T-helper 1 cell treated with Interleukin-12 subunit alpha and Interleukin-12 subunit beta and Interleukin-4 antibody, amounts not matched to agents 30 μg/mL and 1 μg/mL, for 36 hours (primary cell): ENCODE measurements at regions not wholly inside any gene's neighbourhood (a gene's known extent, or its start where the extent isn't known, plus 50 kb on each side); places are given as distances from the start of the nearest gene placed in this dataset.

Experiments
- H3K27ac Mint-ChIP-seq: one replicate; pipeline ENCODE4 v1.8.0; 2021; ENCODE audit warnings: mild to moderate bottlenecking, mixed read lengths
- H3K27me3 Mint-ChIP-seq: one replicate; pipeline ENCODE4 v1.8.0; 2021; ENCODE audit warnings: low read depth, mixed read lengths
- H3K36me3 Mint-ChIP-seq: one replicate; pipeline ENCODE4 v1.8.0; 2021; ENCODE audit warnings: low read depth, mixed read lengths
- H3K4me1 Mint-ChIP-seq: one replicate; pipeline ENCODE4 v1.8.0; 2021; ENCODE audit warnings: low read depth, mixed read lengths
- H3K4me3 Mint-ChIP-seq: one replicate; pipeline ENCODE4 v1.8.0; 2021; ENCODE audit warnings: mild to moderate bottlenecking, moderate library complexity, mixed read lengths
- H3K9me3 Mint-ChIP-seq: one replicate; pipeline ENCODE4 v1.8.0; 2021; ENCODE audit warnings: mixed read lengths

DNA sequence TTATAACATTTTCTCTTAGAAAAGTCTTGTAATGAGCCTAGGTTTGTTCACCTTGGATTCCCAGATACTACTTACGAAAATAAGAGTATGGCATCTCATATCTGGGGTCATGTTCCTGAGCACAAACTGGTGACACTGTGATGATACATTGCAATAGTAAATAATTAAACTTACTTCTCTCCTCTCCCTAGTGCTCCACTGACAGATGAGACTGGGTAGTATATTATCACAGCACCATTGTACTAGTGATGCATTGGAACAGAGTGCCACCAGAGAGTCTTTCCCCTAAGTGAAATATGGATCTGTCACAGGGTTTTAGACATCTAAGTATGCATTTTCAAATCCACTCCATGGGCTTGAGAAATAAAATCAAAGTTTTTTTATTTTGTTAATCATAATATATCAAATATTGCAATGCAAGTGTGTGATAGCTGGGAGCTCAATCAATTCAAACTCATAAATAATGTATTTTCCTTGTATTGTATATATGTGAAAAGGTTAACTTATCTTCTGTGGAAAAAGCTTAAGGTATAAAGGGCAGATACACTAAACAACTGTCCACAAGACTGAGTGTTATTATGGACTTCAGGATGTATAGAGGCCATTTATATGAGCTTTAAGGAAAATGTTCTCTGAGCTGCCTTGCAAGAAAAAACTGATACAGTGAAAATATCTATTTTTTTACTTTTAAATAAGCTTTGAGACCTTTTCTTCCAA, 275.5 kb downstream of the ZWINT start:
- peaks cover 16% of the 10 kb centered on the region for H3K9me3 Mint-ChIP-seq
- H3K27me3 Mint-ChIP-seq = no peaks in the 10 kb centered on the region
- H3K4me3 Mint-ChIP-seq = no peak overlapping the region
- no peak overlapping the region for H3K27ac Mint-ChIP-seq
- H3K4me1 Mint-ChIP-seq = no peaks in the 10 kb centered on the region
- no peaks in the 10 kb centered on the region for H3K36me3 Mint-ChIP-seq

DNA sequence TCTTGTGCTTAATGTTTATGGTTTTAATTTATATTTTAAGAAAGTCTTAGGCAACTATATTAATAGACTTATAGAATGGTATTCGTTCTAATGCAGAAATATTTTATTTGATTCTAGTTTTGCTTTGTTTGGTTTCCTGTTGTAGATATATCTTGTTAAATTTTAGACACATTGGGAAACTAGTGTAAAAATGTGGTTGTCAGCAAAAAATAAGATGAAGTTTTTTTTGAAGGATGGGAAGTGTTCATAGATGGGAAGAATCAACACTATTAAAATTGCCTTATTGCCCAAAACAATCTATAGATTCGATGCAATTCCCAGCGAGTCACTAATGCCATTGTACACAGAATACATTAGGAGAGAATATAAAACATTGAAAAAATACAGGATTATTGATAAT, 278.9 kb downstream of the ZWINT start:
- Mint-ChIP-seq H3K4me3 (no peak overlapping the region), H3K9me3 (peaks cover 22% of the 10 kb centered on the region), H3K4me1 (no peaks in the 10 kb centered on the region), H3K36me3 (no peaks in the 10 kb centered on the region), H3K27ac (no peak overlapping the region), H3K27me3 (no peaks in the 10 kb centered on the region)

DNA sequence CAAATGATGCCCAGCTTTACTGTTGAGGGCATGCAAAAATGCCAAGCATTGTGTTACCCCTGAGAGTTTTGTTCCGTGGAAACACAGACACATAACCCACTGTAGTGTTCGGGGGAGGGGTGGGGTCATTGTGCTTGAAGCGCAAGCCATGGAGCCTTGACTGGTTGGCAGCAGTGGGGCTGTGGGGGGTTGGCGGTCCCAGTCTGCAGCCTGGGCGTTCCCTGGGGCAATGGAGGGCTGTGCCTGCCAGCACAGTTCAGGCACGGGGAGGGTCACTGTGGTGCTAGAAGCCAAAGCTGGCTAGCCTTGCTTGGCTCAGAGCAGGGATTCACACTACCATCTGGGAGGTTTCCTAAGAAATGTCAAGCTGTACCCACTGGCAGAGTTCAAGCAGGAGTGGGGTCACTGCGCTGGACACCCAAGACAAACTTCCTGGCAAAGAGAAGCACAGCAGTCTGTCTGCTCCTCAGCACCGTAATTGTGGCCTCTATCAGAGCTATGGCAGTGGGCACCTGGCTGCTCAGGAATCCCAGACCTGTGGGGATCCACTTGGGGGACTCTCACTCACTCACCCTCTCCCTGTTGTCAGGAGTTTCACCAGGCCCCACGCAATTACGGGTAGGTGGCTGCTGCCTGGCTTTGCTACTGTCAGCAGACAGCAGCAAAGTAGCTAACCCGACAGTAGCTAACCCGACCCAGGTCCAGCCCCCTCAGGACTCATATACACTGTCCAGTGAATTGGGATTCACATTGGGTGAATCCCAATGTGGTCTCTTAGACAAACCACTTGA, 292.4 kb downstream of the ZWINT start:
- no peaks in the 10 kb centered on the region for H3K4me1 Mint-ChIP-seq
- H3K27me3 Mint-ChIP-seq = no peaks in the 10 kb centered on the region
- H3K27ac Mint-ChIP-seq = no peak overlapping the region
- no peaks in the 10 kb centered on the region for H3K36me3 Mint-ChIP-seq
- peaks cover 10% of the 10 kb centered on the region for H3K9me3 Mint-ChIP-seq
- H3K4me3 Mint-ChIP-seq = no peak overlapping the region

GRCh38 chr10:56068040-56068439, 293.0 kb downstream of the ZWINT start:
- peaks cover 10% of the 10 kb centered on the region for H3K9me3 Mint-ChIP-seq
- no peak overlapping the region for H3K27ac Mint-ChIP-seq
- no peaks in the 10 kb centered on the region for H3K4me1 Mint-ChIP-seq
- H3K36me3 Mint-ChIP-seq = no peaks in the 10 kb centered on the region
- no peaks in the 10 kb centered on the region for H3K27me3 Mint-ChIP-seq
- H3K4me3 Mint-ChIP-seq = no peak overlapping the region

GRCh38 chr10:56063642-56064041, 297.4 kb downstream of the ZWINT start:
- H3K36me3 Mint-ChIP-seq = no peaks in the 10 kb centered on the region
- no peaks in the 10 kb centered on the region for H3K27me3 Mint-ChIP-seq
- H3K4me1 Mint-ChIP-seq = no peaks in the 10 kb centered on the region
- peaks cover 15% of the 10 kb centered on the region for H3K9me3 Mint-ChIP-seq
- H3K4me3 Mint-ChIP-seq = no peak overlapping the region
- no peak overlapping the region for H3K27ac Mint-ChIP-seq

DNA sequence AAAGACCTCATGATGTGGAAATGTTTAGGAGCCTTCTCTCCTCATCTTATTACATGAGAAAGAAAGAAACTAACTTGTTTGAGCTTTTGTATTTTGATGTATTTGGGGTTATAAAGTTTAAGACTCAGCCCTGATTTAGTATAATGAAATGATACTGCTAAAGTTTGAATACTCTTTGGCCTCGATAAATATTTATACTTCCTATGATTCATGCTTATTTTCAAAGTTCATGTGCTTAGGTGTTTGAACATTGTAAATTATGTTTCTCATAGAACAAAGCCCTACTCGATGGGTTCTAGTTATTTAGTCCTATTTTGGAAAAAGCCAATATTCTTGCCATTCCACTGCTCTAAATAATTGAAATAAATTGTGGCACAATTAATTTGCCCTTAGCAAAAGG, 303.2 kb downstream of the ZWINT start:
- Mint-ChIP-seq H3K27ac (no peak overlapping the region), H3K9me3 (peaks cover 12% of the 10 kb centered on the region), H3K4me1 (no peaks in the 10 kb centered on the region), H3K36me3 (no peaks in the 10 kb centered on the region), H3K4me3 (no peak overlapping the region), H3K27me3 (no peaks in the 10 kb centered on the region)

DNA sequence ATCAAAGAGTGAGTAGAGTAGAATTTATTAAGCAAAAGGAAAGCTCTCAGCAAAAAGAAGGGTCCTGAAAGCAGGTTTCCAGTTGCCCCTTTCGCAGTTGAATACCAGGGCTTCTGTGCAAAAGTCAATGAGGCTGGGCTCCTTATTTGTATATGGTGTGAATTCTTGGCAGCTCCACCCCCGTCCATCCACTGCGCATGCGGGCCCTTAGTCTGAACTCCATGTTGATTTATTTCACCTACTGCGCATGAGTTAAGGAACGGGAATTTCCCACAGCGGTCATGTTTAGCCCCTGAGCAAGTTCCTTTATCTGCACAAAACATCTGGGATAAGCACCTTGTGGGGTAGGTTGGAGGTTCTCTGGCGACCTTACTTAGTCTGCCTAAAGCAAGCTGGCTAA, 325.6 kb downstream of the ZWINT start:
- Mint-ChIP-seq H3K27ac (no peak overlapping the region), H3K4me3 (no peak overlapping the region), H3K27me3 (no peaks in the 10 kb centered on the region), H3K36me3 (no peaks in the 10 kb centered on the region), H3K9me3 (no peaks in the 10 kb centered on the region), H3K4me1 (no peaks in the 10 kb centered on the region)

- no peaks in the 10 kb centered on the region for H3K36me3 Mint-ChIP-seq
- no peaks in the 10 kb centered on the region for H3K9me3 Mint-ChIP-seq
These were observed 332.5 kb downstream of the ZWINT start for GRCh38 chr10:56028298-56029132.

DNA sequence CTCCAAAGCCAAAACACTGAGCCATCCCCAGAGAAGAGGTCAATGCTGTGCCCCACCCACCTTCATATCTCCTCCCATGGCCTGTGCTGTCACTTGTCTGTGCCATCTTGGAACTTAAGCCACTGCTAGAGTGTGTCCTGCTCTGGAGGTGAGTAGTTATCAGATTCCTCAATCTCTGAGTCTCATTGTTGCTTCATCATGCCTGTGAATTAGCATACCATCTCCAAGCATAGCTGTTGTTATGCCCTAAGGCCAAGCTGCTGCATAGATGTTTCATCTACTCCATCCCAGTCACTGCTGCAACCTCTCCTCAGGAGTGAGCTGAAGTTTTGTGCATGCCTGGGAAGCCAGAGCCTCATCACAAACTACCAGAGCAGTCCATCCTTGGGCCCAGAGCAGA, 349.0 kb downstream of the ZWINT start:
- H3K4me1 Mint-ChIP-seq = no peaks in the 10 kb centered on the region
- no peak overlapping the region for H3K4me3 Mint-ChIP-seq
- H3K27me3 Mint-ChIP-seq = no peaks in the 10 kb centered on the region
- peaks cover 5% of the 10 kb centered on the region for H3K9me3 Mint-ChIP-seq
- H3K36me3 Mint-ChIP-seq = no peaks in the 10 kb centered on the region
- H3K27ac Mint-ChIP-seq = no peak overlapping the region

More at GRCh38 chr10:56028298-56029132, 332.5 kb downstream of the ZWINT start:
- Mint-ChIP-seq H3K4me1 (no peaks in the 10 kb centered on the region), H3K27ac (no peak overlapping the region), H3K4me3 (no peak overlapping the region), H3K27me3 (no peaks in the 10 kb centered on the region)

DNA sequence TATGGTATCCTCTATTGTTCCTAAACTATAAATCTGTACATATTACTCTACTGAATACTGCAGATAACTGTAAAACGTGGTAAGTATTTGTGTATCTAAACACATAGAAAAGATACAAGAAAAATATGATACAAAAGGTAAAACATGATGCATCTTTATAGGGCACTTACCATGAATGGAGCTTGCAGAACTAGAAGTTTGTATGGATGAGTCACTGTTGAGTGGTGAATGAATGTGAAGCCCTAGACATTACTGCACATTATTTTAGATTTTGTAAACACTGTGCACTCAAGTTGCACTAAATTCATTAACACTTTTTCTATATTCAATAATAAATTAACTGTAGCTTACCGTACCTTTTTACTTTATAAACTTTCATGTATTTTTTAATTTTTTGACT, 357.5 kb downstream of the ZWINT start:
- H3K27me3 Mint-ChIP-seq = no peaks in the 10 kb centered on the region
- H3K4me3 Mint-ChIP-seq = no peak overlapping the region
- no peaks in the 10 kb centered on the region for H3K36me3 Mint-ChIP-seq
- H3K4me1 Mint-ChIP-seq = no peaks in the 10 kb centered on the region
- H3K9me3 Mint-ChIP-seq = no peaks in the 10 kb centered on the region
- no peak overlapping the region for H3K27ac Mint-ChIP-seq

DNA sequence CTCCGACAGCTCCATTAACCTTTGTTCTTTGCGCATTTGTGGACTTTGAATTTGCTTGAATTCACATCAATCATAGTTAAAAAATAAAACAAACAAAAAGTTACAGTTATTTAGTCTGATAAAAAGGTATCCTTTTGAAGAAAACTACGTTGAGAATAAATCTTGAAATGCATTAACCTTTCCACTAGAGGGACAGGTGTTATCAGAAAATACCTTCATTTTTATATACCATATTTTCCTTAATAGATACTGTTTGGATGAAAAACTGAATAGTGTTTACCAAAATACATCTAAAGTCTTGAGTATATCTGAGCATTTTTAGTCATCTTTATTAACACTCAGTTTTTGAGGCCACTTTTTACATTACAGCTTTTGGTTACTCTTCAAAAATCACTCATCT, 371.9 kb downstream of the ZWINT start:
- H3K4me3 Mint-ChIP-seq = no peak overlapping the region
- no peaks in the 10 kb centered on the region for H3K36me3 Mint-ChIP-seq
- H3K27ac Mint-ChIP-seq = no peak overlapping the region
- H3K4me1 Mint-ChIP-seq = no peaks in the 10 kb centered on the region
- no peaks in the 10 kb centered on the region for H3K9me3 Mint-ChIP-seq
- H3K27me3 Mint-ChIP-seq = no peaks in the 10 kb centered on the region

- H3K27ac Mint-ChIP-seq = no peak overlapping the region
- H3K9me3 Mint-ChIP-seq = no peaks in the 10 kb centered on the region
- H3K27me3 Mint-ChIP-seq = no peaks in the 10 kb centered on the region
- no peaks in the 10 kb centered on the region for H3K4me1 Mint-ChIP-seq
- no peak overlapping the region for H3K4me3 Mint-ChIP-seq
- no peaks in the 10 kb centered on the region for H3K36me3 Mint-ChIP-seq
These were observed 381.9 kb downstream of the ZWINT start for GRCh38 chr10:55979203-55979602.

- H3K4me1 Mint-ChIP-seq = no peaks in the 10 kb centered on the region
- H3K27me3 Mint-ChIP-seq = no peaks in the 10 kb centered on the region
- no peak overlapping the region for H3K27ac Mint-ChIP-seq
- no peaks in the 10 kb centered on the region for H3K36me3 Mint-ChIP-seq
- H3K9me3 Mint-ChIP-seq = peaks cover 8% of the 10 kb centered on the region
- no peak overlapping the region for H3K4me3 Mint-ChIP-seq
These were observed 395.0 kb downstream of the ZWINT start for GRCh38 chr10:55966101-55966500.

DNA sequence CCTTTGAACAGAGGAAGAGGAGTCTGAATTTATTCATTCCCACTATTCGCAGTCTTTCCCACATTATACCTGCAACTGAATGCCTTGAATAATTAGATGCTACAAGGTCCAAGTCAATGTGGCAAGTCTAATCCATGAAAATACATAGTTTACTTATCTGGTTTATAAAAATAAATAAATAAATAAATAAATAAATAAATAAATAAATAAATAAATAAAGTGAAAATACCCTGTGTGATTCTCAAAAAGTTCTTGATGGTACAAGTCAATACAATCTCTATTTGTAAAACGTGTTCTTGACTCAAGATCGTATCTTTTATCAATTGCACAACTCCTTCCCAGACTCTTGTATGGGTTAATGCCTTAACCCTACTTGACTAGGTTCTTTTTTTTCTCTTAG, 417.7 kb downstream of the ZWINT start:
- Mint-ChIP-seq H3K27ac (no peak overlapping the region), H3K27me3 (no peaks in the 10 kb centered on the region), H3K4me1 (no peaks in the 10 kb centered on the region), H3K9me3 (no peaks in the 10 kb centered on the region), H3K36me3 (no peaks in the 10 kb centered on the region), H3K4me3 (no peak overlapping the region)

DNA sequence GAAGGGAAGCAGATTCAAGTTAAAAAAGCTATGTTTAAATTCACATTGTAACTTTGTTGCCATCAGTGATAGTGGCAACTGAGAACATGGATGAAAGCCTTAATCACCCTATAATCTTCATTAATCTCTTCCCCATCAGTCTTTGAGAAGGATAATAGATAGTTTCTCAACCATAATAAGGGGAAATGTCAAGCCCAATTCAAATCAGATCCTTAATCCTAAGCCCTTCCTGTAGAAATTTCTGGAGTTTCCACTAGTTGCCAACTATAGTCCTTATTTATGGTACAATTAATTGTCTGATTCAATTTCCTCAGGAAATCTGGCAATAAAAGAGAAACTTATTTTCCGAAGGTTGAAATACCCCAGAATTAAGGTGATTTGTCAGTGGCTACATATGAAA, 431.8 kb downstream of the ZWINT start:
- Mint-ChIP-seq H3K4me1 (no peaks in the 10 kb centered on the region), H3K36me3 (no peaks in the 10 kb centered on the region), H3K9me3 (no peaks in the 10 kb centered on the region), H3K27ac (no peak overlapping the region), H3K27me3 (no peaks in the 10 kb centered on the region), H3K4me3 (no peak overlapping the region)
